DND-41 (cell line): ENCODE measurements at regions not wholly inside any gene's neighbourhood (a gene's known extent, or its start where the extent isn't known, plus 50 kb on each side); places are given as distances from the start of the nearest gene placed in this dataset.

Experiments used
- EZH2 ChIP-seq: IDR thresholded peaks from 3 replicates; pipeline ENCODE4 v1.6.1; 2012; ENCODE audit warnings: borderline replicate concordance, low read depth, mild to moderate bottlenecking, moderate library complexity, low read length, inconsistent platforms; ENCODE audit not compliant: severe bottlenecking
- TF ChIP-seq, protein P1 (sequence below): IDR thresholded peaks from 2 replicates; pipeline ENCODE4 v1.5.1; 2012; ENCODE audit warnings: borderline replicate concordance, low read length, moderate library complexity, mild to moderate bottlenecking; ENCODE audit not compliant: poor library complexity, severe bottlenecking; ENCODE audit errors: extremely low read depth

DNA sequence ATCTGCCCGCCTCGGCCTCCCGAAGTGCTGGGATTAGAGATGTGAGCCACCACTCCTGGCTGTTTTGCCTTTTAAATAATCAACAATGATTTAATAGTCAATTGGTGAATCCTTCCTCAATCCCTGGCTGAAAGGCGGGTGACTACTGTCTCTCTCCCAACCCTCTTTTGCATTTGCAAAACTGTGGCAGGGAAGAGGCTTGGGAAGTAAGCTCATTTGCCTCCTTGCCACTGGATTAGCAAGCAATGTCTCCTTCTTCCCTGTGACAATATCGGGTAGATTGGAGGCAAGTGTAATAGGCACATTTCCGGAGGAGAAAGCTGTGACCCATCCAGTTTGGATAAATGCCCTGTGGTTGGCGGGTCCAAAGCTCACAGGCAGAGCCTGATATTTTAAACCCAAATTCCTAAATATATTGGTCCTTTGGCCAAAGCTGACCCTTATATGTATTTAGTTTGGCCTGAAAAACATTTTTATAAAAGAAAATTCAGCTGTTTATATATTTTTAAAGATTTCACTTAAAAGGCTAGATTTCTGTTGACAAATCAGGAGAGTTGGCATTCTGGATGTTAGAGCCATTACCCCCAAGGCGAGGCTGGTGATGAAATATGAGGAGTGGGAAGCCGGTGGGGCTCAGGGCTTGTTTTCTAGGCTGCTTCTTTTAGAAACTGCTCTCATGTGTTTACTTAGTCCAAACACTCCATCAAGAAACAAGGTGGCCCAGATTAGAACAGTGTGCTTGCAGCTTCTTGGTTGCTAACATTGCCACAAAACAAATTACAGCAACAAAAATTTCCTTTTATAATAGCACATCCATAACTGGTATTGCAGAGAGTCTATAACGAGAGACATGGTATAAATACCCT is 646.9 kb upstream of the TMEM132C start:
- TF ChIP-seq, protein P1, sequence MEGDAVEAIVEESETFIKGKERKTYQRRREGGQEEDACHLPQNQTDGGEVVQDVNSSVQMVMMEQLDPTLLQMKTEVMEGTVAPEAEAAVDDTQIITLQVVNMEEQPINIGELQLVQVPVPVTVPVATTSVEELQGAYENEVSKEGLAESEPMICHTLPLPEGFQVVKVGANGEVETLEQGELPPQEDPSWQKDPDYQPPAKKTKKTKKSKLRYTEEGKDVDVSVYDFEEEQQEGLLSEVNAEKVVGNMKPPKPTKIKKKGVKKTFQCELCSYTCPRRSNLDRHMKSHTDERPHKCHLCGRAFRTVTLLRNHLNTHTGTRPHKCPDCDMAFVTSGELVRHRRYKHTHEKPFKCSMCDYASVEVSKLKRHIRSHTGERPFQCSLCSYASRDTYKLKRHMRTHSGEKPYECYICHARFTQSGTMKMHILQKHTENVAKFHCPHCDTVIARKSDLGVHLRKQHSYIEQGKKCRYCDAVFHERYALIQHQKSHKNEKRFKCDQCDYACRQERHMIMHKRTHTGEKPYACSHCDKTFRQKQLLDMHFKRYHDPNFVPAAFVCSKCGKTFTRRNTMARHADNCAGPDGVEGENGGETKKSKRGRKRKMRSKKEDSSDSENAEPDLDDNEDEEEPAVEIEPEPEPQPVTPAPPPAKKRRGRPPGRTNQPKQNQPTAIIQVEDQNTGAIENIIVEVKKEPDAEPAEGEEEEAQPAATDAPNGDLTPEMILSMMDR: no peak
- TF ChIP-seq EZH2: no peak
